ENCODE measurements at regions not wholly inside any gene's neighbourhood (a gene's known extent, or its start where the extent isn't known, plus 50 kb on each side); places are given as distances from the start of the nearest gene placed in this dataset.
"Not testable (repeated sequence)": the region's sequence is repeated elsewhere in the genome, so short reads cannot be mapped to it uniquely, and the experiment has no call there.

- intact Hi-C loops (cut with DNase I): no loop called here
- Histone ChIP-seq H3K27ac (no peak overlapping the region), H3K36me3 (ENCODE audit: insufficient read depth in 1 of 2, low read depth in 1 of 2) (no peaks in the 10 kb centered on the region), H3K27me3 (ENCODE audit: insufficient read depth in 3 of 3, low read length in 2 of 3) (peaks cover 0 to 5% (median 0%) of the 10 kb centered on the region in 3 donors), H3K4me3 (no peak overlapping the region), H3K4me1 (no peaks in the 10 kb centered on the region), H3K9me3 (no peaks in the 10 kb centered on the region)
- WGBS, 3 donors: 79 to 85% (median 80%) methylated on average over 19 of the region's 19 CpGs
- no peak for DNase-seq
- no peak for ATAC-seq
- TF ChIP-seq, protein P1, sequence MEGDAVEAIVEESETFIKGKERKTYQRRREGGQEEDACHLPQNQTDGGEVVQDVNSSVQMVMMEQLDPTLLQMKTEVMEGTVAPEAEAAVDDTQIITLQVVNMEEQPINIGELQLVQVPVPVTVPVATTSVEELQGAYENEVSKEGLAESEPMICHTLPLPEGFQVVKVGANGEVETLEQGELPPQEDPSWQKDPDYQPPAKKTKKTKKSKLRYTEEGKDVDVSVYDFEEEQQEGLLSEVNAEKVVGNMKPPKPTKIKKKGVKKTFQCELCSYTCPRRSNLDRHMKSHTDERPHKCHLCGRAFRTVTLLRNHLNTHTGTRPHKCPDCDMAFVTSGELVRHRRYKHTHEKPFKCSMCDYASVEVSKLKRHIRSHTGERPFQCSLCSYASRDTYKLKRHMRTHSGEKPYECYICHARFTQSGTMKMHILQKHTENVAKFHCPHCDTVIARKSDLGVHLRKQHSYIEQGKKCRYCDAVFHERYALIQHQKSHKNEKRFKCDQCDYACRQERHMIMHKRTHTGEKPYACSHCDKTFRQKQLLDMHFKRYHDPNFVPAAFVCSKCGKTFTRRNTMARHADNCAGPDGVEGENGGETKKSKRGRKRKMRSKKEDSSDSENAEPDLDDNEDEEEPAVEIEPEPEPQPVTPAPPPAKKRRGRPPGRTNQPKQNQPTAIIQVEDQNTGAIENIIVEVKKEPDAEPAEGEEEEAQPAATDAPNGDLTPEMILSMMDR (IDR thresholded peaks at IDR 0.05): no peak
Measured at GRCh38 chr10:2899246-2899951, 167.9 kb upstream of the PFKP start.

DNA sequence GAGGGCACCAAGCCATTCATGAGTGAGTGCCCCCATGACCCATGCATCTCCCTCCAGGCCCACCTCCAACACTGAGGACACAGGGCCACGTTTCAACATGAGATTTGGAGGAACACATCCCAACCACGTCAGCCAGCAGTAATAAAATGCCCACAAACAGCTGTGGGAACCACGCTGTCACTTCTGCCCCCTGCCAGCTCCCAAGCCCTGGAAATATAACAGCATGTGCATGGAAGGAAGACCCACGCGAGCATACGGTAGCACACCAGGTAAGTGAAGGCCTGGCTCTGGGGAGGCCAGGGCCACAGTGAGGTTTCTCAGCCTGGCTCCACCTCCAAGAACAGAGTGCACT lies 168.9 kb upstream of the PFKP start:
- WGBS, 3 donors: 46 to 61% (median 61%) methylated on average over 6 of the region's 6 CpGs
- H3K9me3 ChIP-seq: no peaks in the 10 kb centered on the region
- H3K36me3 ChIP-seq (ENCODE audit: insufficient read depth in 1 of 2, low read depth in 1 of 2): no peaks in the 10 kb centered on the region
- H3K27me3 ChIP-seq (ENCODE audit: insufficient read depth in 3 of 3, low read length in 2 of 3): peaks cover 0 to 5% (median 0%) of the 10 kb centered on the region in 3 donors
- no peaks in the 10 kb centered on the region for H3K4me1 ChIP-seq
- no peak overlapping the region for H3K27ac ChIP-seq
- DNase-seq (no peak), ATAC-seq (no peak)
- no peak overlapping the region for H3K4me3 ChIP-seq
- intact Hi-C loops (cut with DNase I): no loop called here
- TF ChIP-seq, protein P1 (IDR thresholded peaks at IDR 0.05): no peak

DNA sequence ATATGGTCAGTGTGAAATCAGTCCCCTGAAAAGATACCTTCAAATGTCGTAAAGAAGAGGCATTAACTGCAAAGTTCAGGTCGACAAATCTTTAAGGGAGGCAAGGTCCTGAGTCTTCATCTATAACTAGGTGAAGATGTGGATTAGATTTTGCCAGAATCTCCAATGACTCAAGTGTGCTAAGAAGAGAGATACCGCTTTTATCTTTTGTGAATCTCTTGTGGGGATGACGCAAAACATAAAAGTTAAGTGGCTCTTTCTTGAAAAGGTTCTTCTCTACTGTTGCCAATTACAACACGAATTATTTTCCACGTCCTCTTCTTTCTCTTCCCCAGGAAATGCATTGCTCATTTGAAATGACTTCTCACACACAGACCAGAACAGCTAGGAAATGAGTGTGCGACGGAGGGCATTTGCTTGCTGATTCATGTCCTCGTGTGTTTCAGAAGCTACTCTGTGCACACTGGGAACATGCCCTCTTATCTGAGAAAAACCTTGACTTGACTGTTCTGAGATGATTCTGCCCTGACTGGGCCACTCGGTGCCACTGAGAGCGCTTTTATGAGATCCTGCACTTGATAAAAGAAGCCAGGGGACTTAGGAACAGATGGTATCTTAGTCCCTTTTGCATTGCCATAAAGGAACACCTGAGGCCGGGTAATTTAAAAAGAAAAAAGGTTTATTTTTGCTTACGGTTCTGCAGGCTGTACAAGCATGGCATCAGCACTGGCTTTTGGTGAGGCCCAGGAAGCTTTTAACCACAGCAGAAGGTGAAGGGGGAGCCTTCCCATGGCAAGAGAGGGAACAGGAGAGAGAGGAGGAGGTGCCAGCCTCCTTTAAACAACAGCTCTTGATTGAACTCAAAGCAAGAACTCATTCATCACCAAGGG lies 169.5 kb upstream of the PFKP start:
- Histone ChIP-seq H3K4me3 (no peak overlapping the region), H3K36me3 (ENCODE audit: insufficient read depth in 1 of 2, low read depth in 1 of 2) (no peaks in the 10 kb centered on the region), H3K9me3 (no peaks in the 10 kb centered on the region), H3K27me3 (ENCODE audit: insufficient read depth in 3 of 3, low read length in 2 of 3) (peaks cover 0 to 4% (median 0%) of the 10 kb centered on the region in 3 donors), H3K4me1 (no peaks in the 10 kb centered on the region), H3K27ac (no peak overlapping the region)
- ATAC-seq (no peak), DNase-seq (no peak)
- 68 to 71% (median 69%) methylated on average over 13 of the region's 13 CpGs for whole genome bisulfite sequencing, 3 donors
- TF ChIP-seq, protein P1 (IDR thresholded peaks at IDR 0.05): no peak
- intact Hi-C loops (cut with DNase I): no loop called here

GRCh38 chr10:2896334-2896733 lies 171.0 kb upstream of the PFKP start:
- intact Hi-C loops (cut with DNase I); H3K27me3 ChIP-seq (ENCODE audit: insufficient read depth in 3 of 3, low read length in 2 of 3): not testable (repeated sequence)

DNA sequence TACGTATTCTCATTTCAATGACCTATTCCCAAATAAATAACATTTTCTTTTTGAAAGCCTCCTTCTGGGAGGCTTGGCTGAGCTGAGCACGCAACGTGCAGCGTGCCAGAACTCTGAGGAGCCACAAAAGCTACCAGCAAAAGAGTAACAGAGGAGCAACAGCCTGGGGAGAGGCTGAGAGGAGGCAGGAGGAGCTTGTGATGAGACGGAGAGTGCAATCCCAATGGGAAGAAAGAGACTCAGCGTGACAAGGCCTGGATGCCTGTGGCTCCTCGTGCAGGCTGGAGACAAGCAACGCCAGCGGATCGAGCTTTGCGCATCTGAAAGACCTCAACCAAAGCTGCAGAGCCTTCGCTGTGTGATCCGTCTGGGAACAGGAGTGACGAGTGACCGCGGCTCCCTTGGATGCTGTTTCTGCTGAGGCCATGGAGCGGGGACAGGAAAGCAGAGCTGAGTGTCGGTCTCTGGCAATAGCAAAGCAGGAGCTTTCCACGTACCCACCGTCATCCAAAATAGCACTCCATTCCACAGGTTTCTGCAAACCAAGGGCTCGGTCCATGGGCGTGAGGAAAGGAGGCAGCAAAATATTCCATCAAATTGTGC lies 171.7 kb upstream of the PFKP start:
- ATAC-seq (no peak), DNase-seq (no peak)
- Histone ChIP-seq H3K36me3 (ENCODE audit: insufficient read depth in 1 of 2, low read depth in 1 of 2) (no peaks in the 10 kb centered on the region), H3K4me3 (no peak overlapping the region), H3K27me3 (ENCODE audit: insufficient read depth in 3 of 3, low read length in 2 of 3) (no peaks in the 10 kb centered on the region), H3K4me1 (no peaks in the 10 kb centered on the region), H3K27ac (no peak overlapping the region), H3K9me3 (no peaks in the 10 kb centered on the region)
- TF ChIP-seq, protein P1 (IDR thresholded peaks at IDR 0.05): no peak
- 63 to 72% (median 66%) methylated on average over 22 of the region's 22 CpGs for WGBS, 3 donors
- intact Hi-C loops (cut with DNase I): no loop called here

More at GRCh38 chr10:2896334-2896733, 171.0 kb upstream of the PFKP start:
- H3K4me3 ChIP-seq; DNase-seq; H3K9me3 ChIP-seq; H3K4me1 ChIP-seq; H3K36me3 ChIP-seq (ENCODE audit: insufficient read depth in 1 of 2, low read depth in 1 of 2); H3K27ac ChIP-seq; ATAC-seq: not testable (repeated sequence)
- 98 to 100% (median 100%) methylated on average over 1 of the region's 1 CpG for WGBS, 3 donors
